ENCODE measurements at regions not wholly inside any gene's neighbourhood (a gene's known extent, or its start where the extent isn't known, plus 50 kb on each side); places are given as distances from the start of the nearest gene placed in this dataset.
"Not testable (repeated sequence)": the region's sequence is repeated elsewhere in the genome, so short reads cannot be mapped to it uniquely, and the experiment has no call there.

DNA sequence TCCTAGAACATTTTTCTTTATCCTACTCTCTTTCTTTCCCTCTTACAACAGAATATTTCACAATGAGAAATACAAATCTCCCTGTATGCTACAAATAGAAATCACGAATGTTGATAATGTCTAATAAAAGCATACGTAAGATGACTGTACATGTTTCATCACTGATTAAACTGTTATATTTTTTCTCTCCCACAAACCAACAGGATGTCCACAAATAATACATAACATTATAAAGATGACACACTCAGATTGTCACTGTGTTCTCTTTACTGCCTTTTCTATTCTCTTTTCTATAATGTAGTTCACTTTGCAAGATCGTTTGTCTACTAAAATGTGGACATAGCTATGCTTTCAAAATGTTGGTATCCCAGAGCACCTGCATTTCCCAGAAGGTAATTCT, 90.7 kb upstream of the PARP8 start:
- H3K4me3 ChIP-seq (ENCODE audit: control insufficient read depth, low read depth, low read length), result no peak overlapping the region
- TF ChIP-seq, protein P1, sequence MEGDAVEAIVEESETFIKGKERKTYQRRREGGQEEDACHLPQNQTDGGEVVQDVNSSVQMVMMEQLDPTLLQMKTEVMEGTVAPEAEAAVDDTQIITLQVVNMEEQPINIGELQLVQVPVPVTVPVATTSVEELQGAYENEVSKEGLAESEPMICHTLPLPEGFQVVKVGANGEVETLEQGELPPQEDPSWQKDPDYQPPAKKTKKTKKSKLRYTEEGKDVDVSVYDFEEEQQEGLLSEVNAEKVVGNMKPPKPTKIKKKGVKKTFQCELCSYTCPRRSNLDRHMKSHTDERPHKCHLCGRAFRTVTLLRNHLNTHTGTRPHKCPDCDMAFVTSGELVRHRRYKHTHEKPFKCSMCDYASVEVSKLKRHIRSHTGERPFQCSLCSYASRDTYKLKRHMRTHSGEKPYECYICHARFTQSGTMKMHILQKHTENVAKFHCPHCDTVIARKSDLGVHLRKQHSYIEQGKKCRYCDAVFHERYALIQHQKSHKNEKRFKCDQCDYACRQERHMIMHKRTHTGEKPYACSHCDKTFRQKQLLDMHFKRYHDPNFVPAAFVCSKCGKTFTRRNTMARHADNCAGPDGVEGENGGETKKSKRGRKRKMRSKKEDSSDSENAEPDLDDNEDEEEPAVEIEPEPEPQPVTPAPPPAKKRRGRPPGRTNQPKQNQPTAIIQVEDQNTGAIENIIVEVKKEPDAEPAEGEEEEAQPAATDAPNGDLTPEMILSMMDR (IDR thresholded peaks at IDR 0.05; ENCODE audit: control insufficient read depth, insufficient read depth, low read depth, low read length, missing control alignments), result no peak
- DNase-seq (ENCODE audit: low read depth), result no peak

DNA sequence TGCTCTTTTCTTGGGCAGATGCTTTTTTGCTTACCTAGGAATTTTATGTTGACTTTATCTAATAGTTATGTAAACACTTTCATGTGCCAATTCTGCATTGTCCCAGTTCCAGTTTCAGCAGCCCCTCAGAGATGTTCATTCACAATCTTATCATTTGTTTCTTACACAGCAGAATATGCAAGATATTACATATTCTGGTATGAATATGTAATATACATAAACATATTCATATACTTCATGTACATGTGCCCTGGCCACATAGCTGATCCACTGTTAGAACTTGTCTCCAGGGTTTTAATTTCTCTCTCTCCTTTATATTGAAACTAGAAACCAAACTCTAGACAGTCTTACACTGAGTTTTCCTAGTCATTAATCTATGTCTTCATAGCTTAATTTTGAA, 90.2 kb upstream of the PARP8 start:
- TF ChIP-seq, protein P1 (IDR thresholded peaks at IDR 0.05; ENCODE audit: control insufficient read depth, insufficient read depth, low read depth, low read length, missing control alignments), result no peak
- no peak overlapping the region for H3K4me3 ChIP-seq (ENCODE audit: control insufficient read depth, low read depth, low read length)

DNA sequence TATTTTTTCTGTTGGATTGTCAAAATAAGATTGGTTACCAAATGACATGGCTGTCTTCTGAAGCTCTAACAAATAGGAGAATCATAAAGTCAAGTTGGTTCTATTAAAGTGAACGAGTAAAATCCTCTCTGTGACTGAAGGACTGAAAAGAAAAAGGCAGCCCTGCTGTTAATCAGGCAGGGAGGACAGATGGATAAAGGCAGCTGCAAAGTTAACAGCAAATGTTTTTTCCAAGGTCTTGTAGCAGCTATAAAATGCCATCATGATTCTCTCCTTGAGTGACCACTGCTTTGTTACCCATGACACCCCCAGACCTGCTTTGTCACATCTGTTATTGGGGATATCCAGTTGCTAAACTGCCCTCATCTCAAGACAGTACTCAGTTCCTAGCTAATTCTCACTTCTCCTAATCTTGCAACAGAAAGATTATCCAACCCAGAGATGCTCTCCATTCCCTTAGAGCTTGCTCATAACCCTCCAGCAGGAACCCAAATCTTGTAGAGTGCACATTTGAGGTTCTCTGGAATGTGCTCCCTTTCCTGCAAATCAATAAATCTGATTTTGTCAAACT, 89.7 kb upstream of the PARP8 start:
- TF ChIP-seq, protein P1 (IDR thresholded peaks at IDR 0.05; ENCODE audit: control insufficient read depth, insufficient read depth, low read depth, low read length, missing control alignments), result no peak
- DNase-seq (ENCODE audit: low read depth), result no peak

More for the DNA sequence above, 90.2 kb upstream of the PARP8 start:
- DNase-seq (ENCODE audit: low read depth), result no peak

DNA sequence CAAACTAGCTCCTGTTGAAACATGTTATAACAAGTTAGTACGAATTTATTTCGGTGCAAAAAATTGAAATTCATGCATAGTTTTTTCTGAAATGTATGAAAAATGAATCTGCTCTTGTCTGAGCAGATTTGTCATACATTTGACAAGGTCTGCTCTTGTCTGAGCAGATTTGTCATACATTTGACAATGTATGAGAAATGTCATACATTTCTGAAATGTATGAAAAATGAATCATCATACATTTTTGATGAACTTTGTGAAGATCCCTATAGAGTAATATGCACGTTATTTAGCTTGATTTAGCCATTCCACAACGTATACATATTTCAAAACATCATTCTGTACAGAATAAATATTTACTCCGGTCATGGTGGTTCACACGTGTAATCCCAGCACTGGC, 85.9 kb upstream of the PARP8 start:
- TF ChIP-seq, protein P1 (IDR thresholded peaks at IDR 0.05; ENCODE audit: control insufficient read depth, insufficient read depth, low read depth, low read length, missing control alignments), result no peak
- no peak for DNase-seq (ENCODE audit: low read depth)
- H3K4me3 ChIP-seq (ENCODE audit: control insufficient read depth, low read depth, low read length), result no peak overlapping the region

More for the DNA sequence above, 89.7 kb upstream of the PARP8 start:
- no peak overlapping the region for H3K4me3 ChIP-seq (ENCODE audit: control insufficient read depth, low read depth, low read length)

DNA sequence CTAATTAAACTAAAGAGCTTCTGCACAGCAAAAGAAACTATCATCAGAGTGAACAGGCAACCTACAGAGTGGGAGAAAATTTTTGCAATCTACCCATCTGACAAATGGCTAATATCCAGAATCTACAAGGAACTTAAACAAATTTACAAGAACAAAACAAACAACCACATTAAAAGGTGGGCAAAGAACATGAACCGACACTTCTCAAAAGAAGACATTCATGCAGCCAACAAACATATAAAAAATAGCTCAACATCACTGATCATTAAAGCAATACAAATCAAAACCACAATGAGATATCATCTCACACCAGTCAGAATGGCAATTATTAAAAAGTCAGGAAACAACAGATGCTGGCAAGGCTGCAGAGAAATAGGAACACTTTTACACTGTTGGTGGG, 84.6 kb upstream of the PARP8 start:
- H3K4me3 ChIP-seq (ENCODE audit: control insufficient read depth, low read depth, low read length); DNase-seq (ENCODE audit: low read depth): not testable (repeated sequence)

DNA sequence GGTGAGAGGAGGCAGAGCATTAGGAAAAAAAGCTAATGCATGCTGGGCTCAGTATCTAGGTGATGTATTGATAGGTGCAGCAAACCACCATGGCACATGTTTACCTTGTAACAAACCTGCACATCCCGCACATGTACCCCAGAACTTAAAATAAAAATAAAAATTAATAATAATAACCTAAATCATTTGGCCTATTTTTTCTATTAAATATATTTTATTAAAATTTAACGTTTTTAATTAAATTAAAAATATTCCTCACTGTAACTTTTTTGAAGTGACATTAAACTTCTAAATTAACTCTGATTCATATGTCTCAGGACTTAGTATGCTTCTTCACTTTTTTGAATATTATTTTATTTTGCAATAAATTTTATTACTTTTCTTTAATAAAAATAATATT, 83.7 kb upstream of the PARP8 start:
- no peak for DNase-seq (ENCODE audit: low read depth)
- TF ChIP-seq, protein P1 (IDR thresholded peaks at IDR 0.05; ENCODE audit: control insufficient read depth, insufficient read depth, low read depth, low read length, missing control alignments), result no peak
- no peak overlapping the region for H3K4me3 ChIP-seq (ENCODE audit: control insufficient read depth, low read depth, low read length)

DNA sequence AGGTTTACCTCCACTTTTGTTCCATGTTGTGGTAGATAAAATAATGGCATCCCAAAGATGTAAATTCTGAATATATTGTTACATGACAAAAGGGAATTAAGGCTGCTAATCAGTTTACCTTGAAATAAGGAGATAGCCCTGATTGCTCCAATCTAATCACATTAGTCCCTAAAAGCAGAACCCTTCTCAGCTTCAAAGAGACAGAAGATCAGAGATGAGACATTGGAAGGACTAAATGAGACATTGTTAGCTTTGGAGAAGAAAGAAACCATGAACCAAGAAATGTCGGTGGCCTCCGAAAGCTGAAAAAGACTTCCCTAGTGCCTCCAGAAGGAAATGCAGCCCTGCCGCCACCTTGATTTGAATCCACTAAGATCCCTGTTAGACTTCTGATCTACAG, 82.8 kb upstream of the PARP8 start:
- no peak for DNase-seq (ENCODE audit: low read depth)

DNA sequence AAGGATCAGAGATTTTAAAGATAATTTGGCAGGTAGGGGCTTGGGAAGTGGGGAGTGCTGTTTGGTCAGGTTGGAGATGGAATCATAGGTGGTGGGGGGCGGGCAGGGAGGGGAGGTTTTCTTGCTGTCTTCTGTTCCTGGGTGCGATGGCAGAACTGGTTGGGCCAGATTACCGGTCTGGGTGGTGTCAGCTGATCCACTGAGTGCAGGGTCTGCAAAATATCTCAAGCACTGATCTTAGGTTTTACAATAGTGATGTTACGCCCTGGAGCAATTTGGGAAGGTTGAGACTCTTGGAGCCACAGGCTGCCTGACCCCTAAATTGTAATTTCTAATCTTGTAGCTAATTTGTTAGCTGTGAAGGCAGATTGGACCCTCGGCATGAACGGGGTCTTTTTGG, 78.0 kb upstream of the PARP8 start:
- not testable (repeated sequence) for DNase-seq (ENCODE audit: low read depth); H3K4me3 ChIP-seq (ENCODE audit: control insufficient read depth, low read depth, low read length)

More for the DNA sequence above, 82.8 kb upstream of the PARP8 start:
- TF ChIP-seq, protein P1 (IDR thresholded peaks at IDR 0.05; ENCODE audit: control insufficient read depth, insufficient read depth, low read depth, low read length, missing control alignments), result no peak
- H3K4me3 ChIP-seq (ENCODE audit: control insufficient read depth, low read depth, low read length), result no peak overlapping the region

DNA sequence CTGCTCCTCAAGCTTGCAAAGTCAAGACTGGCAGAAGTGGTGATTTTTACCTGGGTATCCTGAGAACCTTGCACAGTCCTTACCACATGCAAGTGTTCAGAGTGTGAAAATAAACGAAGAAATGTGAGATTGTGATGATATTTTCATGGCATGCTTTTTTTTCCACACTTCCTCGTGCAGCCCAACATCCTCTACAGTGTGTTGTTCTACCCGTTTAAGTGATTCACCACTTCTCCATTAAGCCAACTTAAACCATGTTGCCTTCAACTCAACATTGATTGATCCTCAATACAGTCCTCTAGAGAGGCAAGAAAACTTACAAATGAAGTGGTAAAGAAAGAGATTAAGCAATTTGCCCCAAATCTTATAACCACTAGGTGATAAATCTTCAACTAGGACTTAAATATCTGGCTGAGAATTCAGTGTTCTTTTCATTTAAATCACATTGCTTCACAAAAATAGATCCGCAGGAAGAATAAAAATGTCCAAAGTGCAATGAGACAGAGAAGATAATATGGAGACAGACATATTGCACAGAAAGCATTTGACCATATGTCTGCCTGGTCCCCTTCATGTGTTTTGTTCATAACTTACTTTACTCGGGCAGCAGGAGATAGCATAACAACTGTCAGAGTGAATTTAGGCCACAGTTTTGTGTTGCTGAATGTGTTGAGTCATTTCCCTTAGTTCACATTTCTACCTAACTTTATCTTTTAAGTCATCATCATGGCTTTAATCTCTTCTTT, 75.8 kb upstream of the PARP8 start:
- DNase-seq (ENCODE audit: low read depth); H3K4me3 ChIP-seq (ENCODE audit: control insufficient read depth, low read depth, low read length): not testable (repeated sequence)

DNA sequence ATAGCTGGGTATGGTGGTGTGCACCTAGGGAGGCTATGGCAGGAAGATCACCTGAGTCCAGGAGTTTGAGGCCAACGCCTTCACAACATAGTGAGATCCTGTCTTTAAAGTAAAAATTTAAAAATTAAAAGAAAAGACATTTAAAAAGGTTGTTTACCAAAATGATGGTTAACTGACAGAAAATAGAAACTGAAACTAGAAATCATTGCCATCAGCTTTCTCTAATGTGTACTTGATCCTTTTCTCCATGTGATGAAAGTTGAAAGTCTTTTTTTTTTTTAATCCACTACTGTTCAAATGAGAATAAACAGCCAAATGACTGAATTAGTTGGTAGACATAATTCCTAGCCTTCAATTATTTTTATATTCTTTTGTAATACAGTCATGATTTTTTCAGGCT, 75.1 kb upstream of the PARP8 start:
- not testable (repeated sequence) for H3K4me3 ChIP-seq (ENCODE audit: control insufficient read depth, low read depth, low read length); DNase-seq (ENCODE audit: low read depth)

Data from AG09309 (cell line).